ENCODE measurements at regions not wholly inside any gene's neighbourhood (a gene's known extent, or its start where the extent isn't known, plus 50 kb on each side); places are given as distances from the start of the nearest gene placed in this dataset.

DNA sequence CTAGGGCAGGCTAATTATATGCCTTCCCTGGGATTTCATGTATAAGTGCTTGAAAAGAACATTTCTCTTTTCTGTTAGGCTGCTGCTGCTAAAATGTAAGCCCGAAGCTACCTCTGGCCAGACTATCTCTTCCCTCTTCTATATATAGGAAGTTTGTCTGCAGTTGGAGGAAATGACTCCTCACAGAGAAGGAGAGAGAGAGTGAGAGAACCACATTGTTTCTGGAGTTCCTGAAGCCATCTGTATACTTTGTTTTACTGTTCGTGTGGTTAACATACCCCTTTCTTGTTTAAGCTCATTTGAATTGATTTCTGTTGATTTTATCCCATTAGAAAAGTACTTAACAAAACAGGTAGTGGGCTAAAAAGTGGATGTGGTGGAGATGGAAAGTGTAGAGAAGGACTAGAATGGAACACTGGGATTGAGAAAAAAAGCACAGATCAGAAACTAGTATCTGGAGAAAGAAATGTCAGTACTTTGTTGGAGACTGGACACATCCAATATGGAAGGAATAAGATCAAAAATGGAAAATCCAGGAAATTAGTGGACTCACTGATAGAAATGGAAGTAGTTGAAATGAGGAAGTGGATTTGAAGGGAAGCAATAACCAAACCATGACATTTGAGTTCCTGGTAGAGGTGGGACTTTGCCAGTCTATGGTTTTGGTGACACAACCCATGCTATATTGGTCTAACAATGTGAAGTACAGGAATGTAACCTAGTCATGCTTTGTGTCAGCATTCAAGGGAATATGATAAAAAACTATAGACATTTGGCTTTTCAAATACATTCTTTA, 112.6 kb downstream of the TMA16 start:
- no peak overlapping the region for H3K4me3 ChIP-seq (ENCODE audit: low read depth, poor library complexity, severe bottlenecking)
- no peak for DNase-seq (ENCODE audit: low spot score in 2 of 2)
- intact Hi-C loops (cut with DNase I; ENCODE audit: low total_unique reads) = no loop called here
- TF ChIP-seq POLR2A (IDR thresholded peaks at IDR 0.05) = no peak
- TF ChIP-seq, protein P1, sequence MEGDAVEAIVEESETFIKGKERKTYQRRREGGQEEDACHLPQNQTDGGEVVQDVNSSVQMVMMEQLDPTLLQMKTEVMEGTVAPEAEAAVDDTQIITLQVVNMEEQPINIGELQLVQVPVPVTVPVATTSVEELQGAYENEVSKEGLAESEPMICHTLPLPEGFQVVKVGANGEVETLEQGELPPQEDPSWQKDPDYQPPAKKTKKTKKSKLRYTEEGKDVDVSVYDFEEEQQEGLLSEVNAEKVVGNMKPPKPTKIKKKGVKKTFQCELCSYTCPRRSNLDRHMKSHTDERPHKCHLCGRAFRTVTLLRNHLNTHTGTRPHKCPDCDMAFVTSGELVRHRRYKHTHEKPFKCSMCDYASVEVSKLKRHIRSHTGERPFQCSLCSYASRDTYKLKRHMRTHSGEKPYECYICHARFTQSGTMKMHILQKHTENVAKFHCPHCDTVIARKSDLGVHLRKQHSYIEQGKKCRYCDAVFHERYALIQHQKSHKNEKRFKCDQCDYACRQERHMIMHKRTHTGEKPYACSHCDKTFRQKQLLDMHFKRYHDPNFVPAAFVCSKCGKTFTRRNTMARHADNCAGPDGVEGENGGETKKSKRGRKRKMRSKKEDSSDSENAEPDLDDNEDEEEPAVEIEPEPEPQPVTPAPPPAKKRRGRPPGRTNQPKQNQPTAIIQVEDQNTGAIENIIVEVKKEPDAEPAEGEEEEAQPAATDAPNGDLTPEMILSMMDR (IDR thresholded peaks at IDR 0.05) = no peak
- 56 to 61% methylated on average over 2 of the region's 2 CpGs for WGBS, 2 donors

DNA sequence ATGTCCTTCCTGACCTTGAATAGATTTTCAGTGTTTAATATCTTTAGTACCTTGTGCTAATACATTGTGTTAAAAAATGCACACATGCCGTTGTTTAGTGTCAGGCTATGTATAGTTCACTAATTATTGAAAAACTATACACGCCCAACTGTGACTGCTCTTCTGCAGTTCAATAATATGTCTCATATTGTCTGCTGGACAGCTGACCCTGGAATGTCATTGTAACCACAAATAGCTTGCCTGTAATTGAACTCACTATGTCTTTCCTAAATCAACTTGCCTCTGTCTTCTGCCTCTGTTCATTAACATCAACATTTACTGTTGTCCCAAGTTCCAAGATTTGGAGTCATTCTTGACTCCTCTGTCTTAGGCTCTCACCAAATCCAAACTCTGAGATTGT, 114.5 kb downstream of the TMA16 start:
- H3K4me3 ChIP-seq (ENCODE audit: low read depth, poor library complexity, severe bottlenecking) = no peak overlapping the region
- DNase-seq (ENCODE audit: low spot score in 2 of 2) = no peak
- WGBS, 2 donors = 81 to 85% methylated on average over 2 of the region's 2 CpGs
- intact Hi-C loops (cut with DNase I; ENCODE audit: low total_unique reads) = no loop called here
- TF ChIP-seq, protein P1 (IDR thresholded peaks at IDR 0.05) = no peak
- no peak for TF ChIP-seq POLR2A (IDR thresholded peaks at IDR 0.05)

DNA sequence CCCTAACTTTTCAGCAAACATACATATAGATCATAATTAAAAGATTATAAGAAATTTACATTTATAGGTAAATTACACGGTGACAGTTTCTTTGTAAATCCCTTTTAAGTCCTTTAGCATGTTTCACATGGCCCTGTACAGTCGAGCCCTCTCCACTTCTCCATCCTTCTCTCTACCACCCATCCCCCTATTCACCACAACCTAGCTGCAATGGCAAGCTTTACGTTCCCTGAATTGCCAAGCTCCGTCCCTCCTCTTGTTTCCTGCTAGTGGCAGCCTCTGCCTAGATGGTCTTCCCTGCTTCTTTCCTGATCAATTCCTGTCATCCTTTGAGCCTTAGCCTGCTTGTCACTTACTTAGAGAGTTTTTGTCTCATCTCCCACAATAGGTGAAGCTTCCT, 116.2 kb downstream of the TMA16 start:
- 58 to 65% methylated on average over 4 of the region's 4 CpGs for WGBS, 2 donors
- TF ChIP-seq, protein P1 (IDR thresholded peaks at IDR 0.05) = no peak
- no peak for TF ChIP-seq POLR2A (IDR thresholded peaks at IDR 0.05)
- intact Hi-C loops (cut with DNase I; ENCODE audit: low total_unique reads) = no loop called here
- DNase-seq (ENCODE audit: low spot score in 2 of 2) = no peak
- no peak overlapping the region for H3K4me3 ChIP-seq (ENCODE audit: low read depth, poor library complexity, severe bottlenecking)

DNA sequence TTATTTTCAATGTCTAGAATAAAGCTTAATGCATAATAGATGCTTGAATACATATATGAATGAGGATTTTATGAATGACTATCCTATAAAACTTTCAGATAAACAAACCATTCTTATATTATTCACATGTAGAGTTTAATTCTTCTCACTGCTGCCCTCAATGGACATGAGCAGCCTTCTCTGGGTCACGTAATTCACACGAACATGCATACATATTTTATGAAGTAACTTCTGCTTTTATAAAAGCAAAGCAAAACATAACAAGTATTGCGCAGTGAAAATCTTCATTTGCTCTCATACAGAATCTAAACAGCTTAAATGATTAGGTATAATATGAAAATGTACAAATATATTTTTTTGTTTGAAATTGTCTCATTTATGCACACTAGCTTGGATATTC, 116.7 kb downstream of the TMA16 start:
- intact Hi-C loops (cut with DNase I; ENCODE audit: low total_unique reads) = no loop called here
- no peak for DNase-seq (ENCODE audit: low spot score in 2 of 2)
- TF ChIP-seq POLR2A (IDR thresholded peaks at IDR 0.05) = no peak
- TF ChIP-seq, protein P1 (IDR thresholded peaks at IDR 0.05) = no peak
- 75 to 82% methylated on average over 3 of the region's 3 CpGs for WGBS, 2 donors
- no peak overlapping the region for H3K4me3 ChIP-seq (ENCODE audit: low read depth, poor library complexity, severe bottlenecking)

DNA sequence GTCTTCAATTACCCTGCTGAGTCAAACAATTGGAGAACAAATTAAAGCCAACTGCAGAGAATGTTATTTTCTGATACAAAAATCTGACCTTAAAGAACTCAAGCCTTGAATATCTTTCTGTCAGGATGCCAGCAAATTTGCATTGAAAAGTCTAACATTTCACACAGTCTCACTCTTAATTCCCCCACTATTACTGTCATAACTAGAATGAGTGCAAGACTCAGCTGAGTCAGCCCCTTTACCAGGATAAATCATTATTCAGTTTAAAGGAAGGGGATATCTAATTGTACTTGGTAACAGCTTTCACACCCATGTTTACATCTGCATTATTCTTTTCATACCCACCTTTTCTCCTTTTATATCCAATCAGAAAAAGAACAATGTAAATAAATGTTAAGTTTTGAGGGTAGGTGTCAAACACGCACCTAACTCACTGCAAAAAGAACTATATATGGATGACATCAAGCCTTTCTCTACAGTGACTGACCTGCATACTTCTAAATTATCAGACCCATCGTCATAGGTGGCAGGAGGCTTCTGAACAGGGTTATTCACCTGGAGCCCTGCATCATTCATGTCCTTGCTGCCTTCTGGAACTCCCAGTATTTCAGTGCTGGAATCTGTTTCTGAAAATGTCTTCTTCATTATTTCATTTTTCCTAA, 117.4 kb downstream of the TMA16 start:
- WGBS, 2 donors = 72 to 89% methylated on average over 2 of the region's 2 CpGs
- no peak for TF ChIP-seq POLR2A (IDR thresholded peaks at IDR 0.05)
- TF ChIP-seq, protein P1 (IDR thresholded peaks at IDR 0.05) = no peak
- no peak overlapping the region for H3K4me3 ChIP-seq (ENCODE audit: low read depth, poor library complexity, severe bottlenecking)
- intact Hi-C loops (cut with DNase I; ENCODE audit: low total_unique reads) = no loop called here
- no peak for DNase-seq (ENCODE audit: low spot score in 2 of 2)
